ENCODE measurements at regions not wholly inside any gene's neighbourhood (a gene's known extent, or its start where the extent isn't known, plus 50 kb on each side); places are given as distances from the start of the nearest gene placed in this dataset.

DNA sequence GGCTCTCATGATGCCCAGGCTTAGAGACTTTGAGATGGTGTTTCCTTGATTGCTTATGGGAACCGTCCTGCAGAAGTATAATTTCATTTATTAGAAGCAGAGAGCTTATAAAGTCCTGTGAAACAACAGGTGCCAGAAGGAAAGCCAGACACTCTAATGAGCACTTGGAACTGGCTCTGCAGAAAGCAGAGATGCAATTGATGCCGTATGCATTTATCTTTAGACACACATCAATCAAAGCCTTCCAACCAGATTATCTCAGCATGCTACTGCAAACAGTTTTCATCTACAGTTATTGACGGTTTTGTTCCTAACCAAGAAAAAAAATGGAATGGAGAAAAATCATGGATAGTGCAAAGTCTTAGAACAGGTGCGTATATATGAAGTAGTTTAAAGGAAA is 371.7 kb upstream of the PRKCQ start:
- H3K9me2 ChIP-seq (ENCODE audit: low read depth, low read length) = no peaks in the 10 kb centered on the region
- no peak overlapping the region for H3K4me2 ChIP-seq (ENCODE audit: low read length)
- H3F3A ChIP-seq (ENCODE audit: insufficient read depth, low read length) = no peaks in the 10 kb centered on the region
- no peak overlapping the region for H3K4me3 ChIP-seq (ENCODE audit: low read depth, low read length, poor library complexity, severe bottlenecking)
- no peaks in the 10 kb centered on the region for H3K9me3 ChIP-seq (ENCODE audit: low read length)
- H3K4me1 ChIP-seq (ENCODE audit: insufficient read depth, low read length, severe bottlenecking) = no peaks in the 10 kb centered on the region
- H2AFZ ChIP-seq (ENCODE audit: low read length) = no peak overlapping the region
- H4K20me1 ChIP-seq (ENCODE audit: insufficient read depth, low read length) = no peaks in the 10 kb centered on the region
- H3K27ac ChIP-seq (ENCODE audit: low read depth, low read length, poor library complexity, severe bottlenecking) = no peak overlapping the region
- H3K27me3 ChIP-seq (ENCODE audit: insufficient read depth, low read length) = no peaks in the 10 kb centered on the region
- no peaks in the 10 kb centered on the region for H3K79me2 ChIP-seq (ENCODE audit: insufficient read depth, low read length)
- no peaks in the 10 kb centered on the region for H3K36me3 ChIP-seq (ENCODE audit: insufficient read depth, low read length)
- TF ChIP-seq, protein P1, sequence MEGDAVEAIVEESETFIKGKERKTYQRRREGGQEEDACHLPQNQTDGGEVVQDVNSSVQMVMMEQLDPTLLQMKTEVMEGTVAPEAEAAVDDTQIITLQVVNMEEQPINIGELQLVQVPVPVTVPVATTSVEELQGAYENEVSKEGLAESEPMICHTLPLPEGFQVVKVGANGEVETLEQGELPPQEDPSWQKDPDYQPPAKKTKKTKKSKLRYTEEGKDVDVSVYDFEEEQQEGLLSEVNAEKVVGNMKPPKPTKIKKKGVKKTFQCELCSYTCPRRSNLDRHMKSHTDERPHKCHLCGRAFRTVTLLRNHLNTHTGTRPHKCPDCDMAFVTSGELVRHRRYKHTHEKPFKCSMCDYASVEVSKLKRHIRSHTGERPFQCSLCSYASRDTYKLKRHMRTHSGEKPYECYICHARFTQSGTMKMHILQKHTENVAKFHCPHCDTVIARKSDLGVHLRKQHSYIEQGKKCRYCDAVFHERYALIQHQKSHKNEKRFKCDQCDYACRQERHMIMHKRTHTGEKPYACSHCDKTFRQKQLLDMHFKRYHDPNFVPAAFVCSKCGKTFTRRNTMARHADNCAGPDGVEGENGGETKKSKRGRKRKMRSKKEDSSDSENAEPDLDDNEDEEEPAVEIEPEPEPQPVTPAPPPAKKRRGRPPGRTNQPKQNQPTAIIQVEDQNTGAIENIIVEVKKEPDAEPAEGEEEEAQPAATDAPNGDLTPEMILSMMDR (IDR thresholded peaks at IDR 0.05; ENCODE audit: low read length) = no peak
- no peak for TF ChIP-seq EZH2 (IDR thresholded peaks at IDR 0.05; ENCODE audit: borderline replicate concordance, low read length)
- no peak overlapping the region for H3K9ac ChIP-seq (ENCODE audit: low read length)

DNA sequence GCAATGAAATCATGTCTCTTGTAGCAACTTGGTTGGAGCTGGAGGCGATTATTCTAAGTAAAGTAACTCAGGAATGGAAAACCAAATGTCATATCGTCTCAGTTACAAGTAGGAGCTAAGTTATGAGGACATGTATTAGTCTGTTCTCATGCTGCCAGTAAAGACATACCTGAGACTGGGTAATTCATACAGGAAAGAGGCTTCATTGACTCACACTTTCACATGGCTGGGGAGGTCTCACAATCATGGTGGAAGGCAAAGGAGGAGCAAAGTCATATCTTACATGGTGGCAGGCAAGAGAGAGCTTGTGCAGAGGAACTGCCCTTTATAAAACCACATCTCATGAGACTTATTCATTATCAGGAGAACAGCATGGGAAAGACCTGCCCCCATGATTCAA is 370.1 kb upstream of the PRKCQ start:
- no peak overlapping the region for H3K9ac ChIP-seq (ENCODE audit: low read length)
- no peaks in the 10 kb centered on the region for H3K9me3 ChIP-seq (ENCODE audit: low read length)
- no peak overlapping the region for H3K4me3 ChIP-seq (ENCODE audit: low read depth, low read length, poor library complexity, severe bottlenecking)
- H3K36me3 ChIP-seq (ENCODE audit: insufficient read depth, low read length) = no peaks in the 10 kb centered on the region
- H3K27me3 ChIP-seq (ENCODE audit: insufficient read depth, low read length) = no peaks in the 10 kb centered on the region
- no peaks in the 10 kb centered on the region for H3K4me1 ChIP-seq (ENCODE audit: insufficient read depth, low read length, severe bottlenecking)
- H3K27ac ChIP-seq (ENCODE audit: low read depth, low read length, poor library complexity, severe bottlenecking) = no peak overlapping the region
- H3F3A ChIP-seq (ENCODE audit: insufficient read depth, low read length) = no peaks in the 10 kb centered on the region
- no peak overlapping the region for H3K4me2 ChIP-seq (ENCODE audit: low read length)
- TF ChIP-seq EZH2 (IDR thresholded peaks at IDR 0.05; ENCODE audit: borderline replicate concordance, low read length) = no peak
- H2AFZ ChIP-seq (ENCODE audit: low read length) = no peak overlapping the region
- H3K9me2 ChIP-seq (ENCODE audit: low read depth, low read length) = no peaks in the 10 kb centered on the region
- no peaks in the 10 kb centered on the region for H3K79me2 ChIP-seq (ENCODE audit: insufficient read depth, low read length)
- H4K20me1 ChIP-seq (ENCODE audit: insufficient read depth, low read length) = no peaks in the 10 kb centered on the region

GRCh38 chr10:6944436-6944835 is 364.4 kb upstream of the PRKCQ start:
- no peaks in the 10 kb centered on the region for H3K4me1 ChIP-seq (ENCODE audit: insufficient read depth, low read length, severe bottlenecking)
- H3K9me2 ChIP-seq (ENCODE audit: low read depth, low read length) = no peaks in the 10 kb centered on the region
- no peaks in the 10 kb centered on the region for H3F3A ChIP-seq (ENCODE audit: insufficient read depth, low read length)
- H3K4me3 ChIP-seq (ENCODE audit: low read depth, low read length, poor library complexity, severe bottlenecking) = no peak overlapping the region
- H4K20me1 ChIP-seq (ENCODE audit: insufficient read depth, low read length) = no peaks in the 10 kb centered on the region
- H3K27me3 ChIP-seq (ENCODE audit: insufficient read depth, low read length) = no peaks in the 10 kb centered on the region
- no peaks in the 10 kb centered on the region for H3K9me3 ChIP-seq (ENCODE audit: low read length)
- H3K27ac ChIP-seq (ENCODE audit: low read depth, low read length, poor library complexity, severe bottlenecking) = no peak overlapping the region
- TF ChIP-seq, protein P1 (IDR thresholded peaks at IDR 0.05; ENCODE audit: low read length) = no peak
- TF ChIP-seq EZH2 (IDR thresholded peaks at IDR 0.05; ENCODE audit: borderline replicate concordance, low read length) = no peak
- H3K9ac ChIP-seq (ENCODE audit: low read length) = no peak overlapping the region
- H2AFZ ChIP-seq (ENCODE audit: low read length) = no peak overlapping the region
- no peak overlapping the region for H3K4me2 ChIP-seq (ENCODE audit: low read length)
- no peaks in the 10 kb centered on the region for H3K79me2 ChIP-seq (ENCODE audit: insufficient read depth, low read length)
- no peaks in the 10 kb centered on the region for H3K36me3 ChIP-seq (ENCODE audit: insufficient read depth, low read length)

- Histone ChIP-seq H3K9ac (ENCODE audit: low read length) (no peak overlapping the region), H3K4me3 (ENCODE audit: low read depth, low read length, poor library complexity, severe bottlenecking) (no peak overlapping the region), H4K20me1 (ENCODE audit: insufficient read depth, low read length) (no peaks in the 10 kb centered on the region), H3K9me2 (ENCODE audit: low read depth, low read length) (no peaks in the 10 kb centered on the region), H3K27ac (ENCODE audit: low read depth, low read length, poor library complexity, severe bottlenecking) (no peak overlapping the region), H3K79me2 (ENCODE audit: insufficient read depth, low read length) (no peaks in the 10 kb centered on the region), H2AFZ (ENCODE audit: low read length) (no peak overlapping the region), H3K4me2 (ENCODE audit: low read length) (no peak overlapping the region), H3F3A (ENCODE audit: insufficient read depth, low read length) (no peaks in the 10 kb centered on the region), H3K4me1 (ENCODE audit: insufficient read depth, low read length, severe bottlenecking) (no peaks in the 10 kb centered on the region), H3K36me3 (ENCODE audit: insufficient read depth, low read length) (no peaks in the 10 kb centered on the region), H3K9me3 (ENCODE audit: low read length) (no peaks in the 10 kb centered on the region), H3K27me3 (ENCODE audit: insufficient read depth, low read length) (no peaks in the 10 kb centered on the region)
- TF ChIP-seq, protein P1 (IDR thresholded peaks at IDR 0.05; ENCODE audit: low read length) = no peak
- TF ChIP-seq EZH2 (IDR thresholded peaks at IDR 0.05; ENCODE audit: borderline replicate concordance, low read length) = no peak
Observed at GRCh38 chr10:6938384-6938783, 358.3 kb upstream of the PRKCQ start.
